ENCODE measurements at regions not wholly inside any gene's neighbourhood (a gene's known extent, or its start where the extent isn't known, plus 50 kb on each side); places are given as distances from the start of the nearest gene placed in this dataset.
A peak's percentile ranks its signal among the peaks of the same experiment; 100 is the strongest.
"Not testable (repeated sequence)": the region's sequence is repeated elsewhere in the genome, so short reads cannot be mapped to it uniquely, and the experiment has no call there.

GRCh38 chr9:75197561-75197960 lies 109.2 kb downstream of the OSTF1 start:
- no peak for TF ChIP-seq CTCF (IDR thresholded peaks at IDR 0.05; ENCODE audit: borderline replicate concordance, insufficient read depth, low read depth, low read length)
- no peak overlapping the region for H3K4me3 ChIP-seq (ENCODE audit: low read depth, low read length)

- TF ChIP-seq CTCF (IDR thresholded peaks at IDR 0.05; ENCODE audit: borderline replicate concordance, insufficient read depth, low read depth, low read length) = no peak
- H3K4me3 ChIP-seq (ENCODE audit: low read depth, low read length) = no peak overlapping the region
These were observed 110.1 kb downstream of the OSTF1 start for GRCh38 chr9:75198436-75198835.

- no peak overlapping the region for H3K4me3 ChIP-seq (ENCODE audit: low read depth, low read length)
- peak; percentile 30; the same call in 1 of the 2 replicates for TF ChIP-seq CTCF (IDR thresholded peaks at IDR 0.05; ENCODE audit: borderline replicate concordance, insufficient read depth, low read depth, low read length)
These were observed 112.7 kb downstream of the OSTF1 start for GRCh38 chr9:75200892-75201470.

GRCh38 chr9:75201480-75202209 lies 113.3 kb downstream of the OSTF1 start:
- TF ChIP-seq CTCF (IDR thresholded peaks at IDR 0.05; ENCODE audit: borderline replicate concordance, insufficient read depth, low read depth, low read length) = no peak
- no peak overlapping the region for H3K4me3 ChIP-seq (ENCODE audit: low read depth, low read length)

DNA sequence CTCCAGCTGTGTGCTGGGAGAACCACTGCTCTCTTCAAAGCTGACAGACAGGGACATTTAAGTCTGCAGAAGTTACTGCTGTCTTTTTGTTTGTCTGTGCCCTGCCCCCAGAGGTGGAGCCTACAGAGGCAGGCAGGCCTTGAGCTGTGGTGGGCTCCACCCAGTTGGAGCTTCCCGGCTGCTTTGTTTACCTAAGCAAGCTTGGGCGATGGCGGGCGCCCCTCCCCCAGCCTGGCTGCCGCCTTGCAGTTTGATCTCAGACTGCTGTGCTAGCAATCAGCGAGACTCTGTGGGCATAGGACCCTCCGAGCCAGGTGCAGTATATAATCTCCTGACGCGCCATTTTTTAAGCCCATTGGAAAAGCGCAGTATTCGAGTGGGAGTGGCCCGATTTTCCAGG lies 119.7 kb downstream of the OSTF1 start:
- H3K4me3 ChIP-seq (ENCODE audit: low read depth, low read length) = not testable (repeated sequence)

DNA sequence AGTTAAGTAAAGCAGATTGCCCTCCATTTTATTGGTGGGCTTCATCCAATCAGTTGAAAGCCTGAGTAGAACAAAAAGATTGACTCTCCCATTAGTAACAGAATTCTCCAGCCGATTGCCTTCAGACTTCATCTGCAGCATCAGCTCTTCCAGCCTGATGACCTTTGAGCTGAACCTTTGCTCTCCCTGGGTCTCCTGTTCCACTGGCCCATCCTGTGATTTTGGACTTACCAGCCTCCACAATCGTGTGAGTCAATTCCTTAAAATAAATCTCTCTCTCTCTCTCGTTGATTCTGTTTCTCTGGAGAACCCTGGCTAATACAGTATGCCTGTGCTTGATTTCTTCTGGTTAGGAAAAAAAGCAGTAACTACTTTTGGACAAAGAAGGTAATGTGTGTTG lies 121.9 kb downstream of the OSTF1 start:
- H3K4me3 ChIP-seq (ENCODE audit: low read depth, low read length) = no peak overlapping the region
- no peak for TF ChIP-seq CTCF (IDR thresholded peaks at IDR 0.05; ENCODE audit: borderline replicate concordance, insufficient read depth, low read depth, low read length)

- no peak overlapping the region for H3K4me3 ChIP-seq (ENCODE audit: low read depth, low read length)
- no peak for TF ChIP-seq CTCF (IDR thresholded peaks at IDR 0.05; ENCODE audit: borderline replicate concordance, insufficient read depth, low read depth, low read length)
These were observed 125.5 kb downstream of the OSTF1 start for GRCh38 chr9:75213765-75214164.

Data from GM12875 (cell line).